ENCODE measurements at regions not wholly inside any gene's neighbourhood (a gene's known extent, or its start where the extent isn't known, plus 50 kb on each side); places are given as distances from the start of the nearest gene placed in this dataset.

DNA sequence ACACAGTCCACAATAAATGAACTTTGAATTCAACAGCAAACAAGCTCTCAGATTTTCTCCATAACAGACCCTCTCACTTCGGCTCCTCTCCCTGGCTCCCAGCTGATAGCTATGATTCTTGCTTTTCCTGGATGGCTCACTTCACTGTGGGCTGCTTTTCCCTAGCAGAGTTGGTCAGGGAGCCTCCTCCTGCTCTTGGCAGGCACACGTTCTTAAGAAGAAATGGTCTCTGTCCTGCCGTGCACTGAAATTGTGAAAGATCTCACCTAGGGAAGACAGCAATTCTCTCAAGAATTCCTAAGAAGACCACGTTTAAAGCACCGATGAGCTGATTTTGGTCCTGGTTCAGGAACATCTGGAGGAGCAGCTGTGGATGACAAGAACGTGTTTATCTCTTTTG, 148.5 kb upstream of the KCNK2 start:
- Mint-ChIP-seq H3K27me3 (no peaks in the 10 kb centered on the region), H3K4me3 (no peak overlapping the region), H3K27ac (no peak overlapping the region), H3K9me3 (no peaks in the 10 kb centered on the region), H3K4me1 (no peaks in the 10 kb centered on the region), H3K36me3 (ENCODE audit: low read depth) (no peaks in the 10 kb centered on the region)
- ChIA-PET POLR2A (no interaction called here), CTCF (interaction anchor here (0.6 to 1.6 kb wide), 3 partner anchors 12 to 624 kb away, joined by 3 to 6 read pairs (median 3); no protein-coding TSS in a partner anchor)
- DNase-seq = no peak

DNA sequence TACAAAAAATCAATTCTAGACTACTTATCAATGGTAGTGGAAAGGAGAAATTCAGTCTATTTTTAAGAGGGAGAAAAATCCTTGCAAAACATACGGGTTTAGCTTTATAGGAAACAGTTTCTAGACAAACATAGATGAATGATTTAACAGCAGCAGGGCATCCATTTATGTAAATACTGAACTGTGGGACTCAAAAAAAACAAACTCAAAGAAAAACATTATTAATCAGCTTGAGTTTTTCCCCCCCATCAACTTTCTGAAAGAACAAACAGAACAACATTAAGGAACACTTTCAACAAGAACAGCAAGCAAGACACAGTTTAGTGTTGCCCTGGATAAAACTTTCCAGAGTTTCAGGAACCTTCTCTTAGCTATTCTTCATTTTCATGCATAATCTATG, 147.3 kb upstream of the KCNK2 start:
- Mint-ChIP-seq H3K9me3 (no peaks in the 10 kb centered on the region), H3K27ac (no peak overlapping the region), H3K36me3 (ENCODE audit: low read depth) (no peaks in the 10 kb centered on the region), H3K4me3 (no peak overlapping the region), H3K27me3 (no peaks in the 10 kb centered on the region), H3K4me1 (no peaks in the 10 kb centered on the region)
- DNase-seq = no peak
- ChIA-PET POLR2A (no interaction called here), CTCF (no interaction called here)

DNA sequence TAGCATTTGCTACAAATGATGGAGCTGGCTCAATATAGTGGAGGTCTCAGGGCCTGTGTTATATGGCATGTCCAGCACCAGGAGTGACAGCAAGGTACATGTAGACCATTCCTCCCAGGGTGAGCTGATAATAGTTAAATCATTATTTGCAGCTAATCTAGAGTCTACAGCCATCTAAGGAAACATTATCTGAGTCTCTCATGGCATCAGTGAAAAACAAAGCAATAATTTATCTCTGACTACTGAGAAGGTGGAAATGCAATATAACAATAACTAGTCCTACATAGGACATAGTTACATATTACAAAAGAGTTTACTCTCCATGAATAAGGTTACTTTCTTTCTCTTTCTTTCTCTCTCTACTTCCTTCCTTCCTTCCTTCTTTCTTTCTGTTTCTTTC, 143.4 kb upstream of the KCNK2 start:
- no peak overlapping the region for H3K27ac Mint-ChIP-seq
- peaks cover 2% of the 10 kb centered on the region for H3K27me3 Mint-ChIP-seq
- H3K4me3 Mint-ChIP-seq = no peak overlapping the region
- no peaks in the 10 kb centered on the region for H3K4me1 Mint-ChIP-seq
- no peaks in the 10 kb centered on the region for H3K36me3 Mint-ChIP-seq (ENCODE audit: low read depth)
- POLR2A ChIA-PET = no interaction called here
- CTCF ChIA-PET = no interaction called here
- no peaks in the 10 kb centered on the region for H3K9me3 Mint-ChIP-seq
- no peak for DNase-seq

DNA sequence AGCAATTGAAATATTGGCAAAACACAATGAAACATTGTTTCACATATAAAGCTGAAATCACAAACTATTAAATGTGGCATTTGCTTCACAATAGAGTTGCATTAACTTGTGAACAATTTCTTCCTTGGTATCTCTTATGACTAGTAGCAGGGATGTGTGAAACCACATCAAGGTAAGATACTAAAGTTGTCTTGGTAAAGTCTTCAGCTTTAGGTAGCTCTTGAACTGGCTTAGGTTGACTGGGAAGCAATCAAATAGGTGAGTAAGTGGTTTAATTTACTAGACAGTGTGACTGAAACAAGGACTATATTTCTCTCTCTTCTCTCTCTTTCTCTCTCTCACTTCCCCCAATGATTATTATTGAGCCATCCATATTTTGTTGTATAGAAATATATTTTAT, 141.5 kb upstream of the KCNK2 start:
- H3K36me3 Mint-ChIP-seq (ENCODE audit: low read depth) = no peaks in the 10 kb centered on the region
- H3K9me3 Mint-ChIP-seq = no peaks in the 10 kb centered on the region
- ChIA-PET CTCF (no interaction called here), POLR2A (no interaction called here)
- H3K27me3 Mint-ChIP-seq = peaks cover 2% of the 10 kb centered on the region
- no peak overlapping the region for H3K27ac Mint-ChIP-seq
- H3K4me3 Mint-ChIP-seq = no peak overlapping the region
- no peaks in the 10 kb centered on the region for H3K4me1 Mint-ChIP-seq
- no peak for DNase-seq

DNA sequence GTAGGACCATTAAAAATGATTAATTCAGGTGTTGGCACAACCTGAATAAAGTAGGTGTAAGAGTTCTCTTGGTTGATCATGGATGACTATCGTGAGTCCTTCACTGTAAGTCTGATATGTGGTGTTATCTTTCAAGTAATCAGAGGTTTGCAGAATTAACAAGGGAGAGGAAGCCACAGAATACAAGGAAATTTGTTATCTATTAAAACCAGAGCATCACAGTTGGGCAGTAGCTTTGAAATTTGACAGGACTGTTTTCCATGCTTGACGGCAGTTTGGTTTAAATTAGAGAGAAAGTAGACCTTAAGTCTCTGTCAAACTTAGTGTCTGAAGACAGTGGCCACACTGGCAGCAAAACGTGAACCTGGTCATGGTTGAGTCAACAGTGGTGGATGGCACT, 139.5 kb upstream of the KCNK2 start:
- ChIA-PET POLR2A (no interaction called here), CTCF (no interaction called here)
- Mint-ChIP-seq H3K27me3 (peaks cover 5% of the 10 kb centered on the region), H3K4me3 (no peak overlapping the region), H3K27ac (no peak overlapping the region), H3K36me3 (ENCODE audit: low read depth) (no peaks in the 10 kb centered on the region), H3K4me1 (no peaks in the 10 kb centered on the region), H3K9me3 (no peaks in the 10 kb centered on the region)
- no peak for DNase-seq

DNA sequence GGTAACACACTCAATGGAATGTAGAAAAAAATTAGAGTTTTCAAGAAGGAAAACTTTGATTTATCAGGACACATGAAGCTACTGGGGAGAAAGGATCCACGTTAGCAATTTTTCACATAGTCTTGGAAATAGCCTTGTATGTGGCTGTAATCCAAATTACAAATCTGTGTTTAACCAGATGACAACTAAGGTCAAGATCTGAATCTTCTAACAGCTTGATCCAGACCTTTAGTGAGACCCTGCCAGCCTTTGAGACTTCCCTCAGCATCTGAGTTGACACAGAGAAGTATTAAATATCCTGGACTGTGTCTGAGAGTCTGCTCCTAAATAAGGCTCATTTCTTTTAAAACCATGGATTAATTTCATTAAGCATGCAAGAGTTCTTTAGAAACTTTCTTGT, 135.9 kb upstream of the KCNK2 start:
- Mint-ChIP-seq H3K36me3 (ENCODE audit: low read depth) (no peaks in the 10 kb centered on the region), H3K9me3 (no peaks in the 10 kb centered on the region), H3K4me1 (no peaks in the 10 kb centered on the region), H3K4me3 (no peak overlapping the region), H3K27me3 (peaks cover 8% of the 10 kb centered on the region), H3K27ac (no peak overlapping the region)
- no peak for DNase-seq
- POLR2A ChIA-PET = no interaction called here
- CTCF ChIA-PET = interaction anchor here (0.9 kb wide), 1 partner anchor 12 kb away, joined by 3 read pairs; no protein-coding TSS in a partner anchor

DNA sequence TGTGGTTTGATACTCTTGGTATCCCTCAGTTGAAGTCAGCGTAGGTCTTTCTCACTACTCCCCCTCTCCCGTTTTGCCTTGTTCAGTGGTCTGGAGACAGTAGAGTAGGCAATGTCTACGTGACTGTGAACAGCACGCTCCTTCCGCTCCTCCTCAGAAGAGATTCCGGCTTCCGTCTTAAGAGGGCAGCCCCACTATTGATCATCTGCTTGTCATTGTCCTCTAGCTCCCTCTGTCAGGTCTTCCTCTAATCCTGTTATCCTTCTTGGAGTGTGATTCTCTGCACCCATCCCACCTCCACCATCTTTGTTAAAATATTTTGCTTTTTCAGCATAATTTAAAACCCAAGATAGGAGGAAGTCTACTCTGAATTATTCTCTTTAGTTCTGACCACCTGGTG, 129.9 kb upstream of the KCNK2 start:
- Mint-ChIP-seq H3K36me3 (ENCODE audit: low read depth) (no peaks in the 10 kb centered on the region), H3K4me3 (no peak overlapping the region), H3K27ac (no peak overlapping the region), H3K4me1 (no peaks in the 10 kb centered on the region), H3K9me3 (peaks cover 3% of the 10 kb centered on the region), H3K27me3 (peaks cover 4% of the 10 kb centered on the region)
- ChIA-PET CTCF (no interaction called here), POLR2A (no interaction called here)
- DNase-seq = no peak

DNA sequence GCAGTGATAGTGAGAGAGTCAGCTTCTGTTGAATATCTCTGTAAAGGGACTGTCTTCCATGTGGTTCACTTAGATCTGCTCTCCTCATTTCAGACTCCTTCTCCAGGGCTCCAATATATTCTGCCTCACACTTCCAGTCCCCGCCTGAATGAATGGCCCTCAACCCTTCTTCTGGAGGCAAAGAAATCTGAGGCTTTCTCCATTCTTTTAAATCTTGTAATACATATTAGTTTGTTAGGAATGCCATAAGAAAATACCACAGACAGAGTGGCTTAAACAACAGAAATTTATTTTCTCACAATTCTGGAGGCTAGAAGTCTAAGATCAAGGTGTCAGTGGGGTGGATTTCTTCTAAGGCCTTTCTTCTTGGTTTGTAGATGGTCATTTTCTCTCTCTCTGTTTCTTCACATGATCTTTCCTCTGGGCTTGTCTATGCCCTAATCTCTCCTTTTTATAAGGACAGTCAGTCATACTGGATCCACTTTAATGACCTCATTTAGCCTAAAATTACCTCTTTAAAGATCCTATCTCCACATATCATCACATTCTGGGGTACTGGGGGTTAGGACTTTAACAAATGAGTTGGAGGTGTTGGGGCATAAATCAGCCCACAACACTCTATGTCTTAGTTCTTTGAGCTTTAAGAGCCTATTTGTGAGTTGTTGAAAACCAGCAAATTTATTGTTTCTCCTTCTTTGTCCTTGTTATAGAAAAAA, 128.5 kb upstream of the KCNK2 start:
- CTCF ChIA-PET = no interaction called here
- Mint-ChIP-seq H3K27ac (no peak overlapping the region), H3K4me1 (no peaks in the 10 kb centered on the region), H3K36me3 (ENCODE audit: low read depth) (no peaks in the 10 kb centered on the region), H3K27me3 (peaks cover 3% of the 10 kb centered on the region), H3K4me3 (no peak overlapping the region), H3K9me3 (peaks cover 3% of the 10 kb centered on the region)
- POLR2A ChIA-PET = no interaction called here
- DNase-seq = no peak

DNA sequence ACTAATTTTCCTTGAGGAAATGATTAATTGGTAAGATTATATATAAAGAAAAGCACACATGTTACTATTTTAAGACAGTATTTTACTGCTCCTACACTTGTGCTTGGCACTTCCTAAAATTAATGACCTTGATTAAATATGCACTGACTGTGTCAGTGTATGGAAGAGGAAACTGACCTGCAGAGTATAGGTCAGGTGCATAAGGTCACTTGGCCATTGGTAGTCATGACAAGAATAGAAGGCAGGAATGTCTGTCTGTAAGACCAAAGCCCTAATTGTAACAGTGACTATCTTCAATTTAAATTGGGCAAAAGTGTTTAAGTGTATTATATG, 128.0 kb upstream of the KCNK2 start:
- no peaks in the 10 kb centered on the region for H3K4me1 Mint-ChIP-seq
- peaks cover 3% of the 10 kb centered on the region for H3K9me3 Mint-ChIP-seq
- DNase-seq = no peak
- no peak overlapping the region for H3K27ac Mint-ChIP-seq
- no peak overlapping the region for H3K4me3 Mint-ChIP-seq
- CTCF ChIA-PET = no interaction called here
- no peaks in the 10 kb centered on the region for H3K36me3 Mint-ChIP-seq (ENCODE audit: low read depth)
- H3K27me3 Mint-ChIP-seq = peaks cover 2% of the 10 kb centered on the region
- POLR2A ChIA-PET = no interaction called here

DNA sequence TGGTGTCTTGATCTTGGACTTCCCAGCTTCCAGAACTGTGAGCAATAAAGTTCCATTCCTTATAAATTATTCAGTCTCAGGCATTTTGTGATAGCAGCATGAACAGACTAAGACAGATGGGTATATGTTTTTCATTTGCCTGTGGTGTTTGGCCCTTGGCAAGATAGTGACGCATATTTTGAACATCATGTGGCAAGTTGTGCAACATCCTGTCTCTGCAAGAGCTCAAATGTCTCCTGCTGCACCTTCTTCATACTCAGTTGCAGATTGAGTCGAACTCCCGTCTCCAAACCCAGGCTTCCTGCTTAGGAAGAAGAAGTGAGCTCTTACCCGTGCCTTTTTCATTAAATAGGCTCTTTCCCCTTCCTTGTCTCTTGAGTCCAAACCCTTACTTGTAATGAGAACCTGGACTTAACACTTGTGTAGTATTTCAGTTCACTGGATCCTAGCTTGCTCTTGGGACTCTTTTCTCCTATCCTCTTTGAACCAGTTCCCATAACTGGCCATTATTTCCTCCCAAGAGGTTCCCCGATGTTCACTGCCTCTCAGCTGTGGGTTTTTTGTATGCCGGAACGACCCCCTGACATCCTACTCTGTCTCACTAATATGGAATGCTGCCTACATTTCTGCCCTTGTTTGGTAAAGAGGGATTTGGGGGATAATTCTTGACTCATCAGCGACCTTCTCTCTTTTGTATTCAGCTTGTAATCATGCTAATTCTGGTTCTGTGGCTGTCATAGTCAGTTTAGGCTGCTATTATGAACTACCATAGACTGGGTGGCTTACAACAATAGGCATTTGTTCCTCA, 125.0 kb upstream of the KCNK2 start:
- H3K27ac Mint-ChIP-seq = no peak overlapping the region
- H3K4me3 Mint-ChIP-seq = no peak overlapping the region
- H3K4me1 Mint-ChIP-seq = no peaks in the 10 kb centered on the region
- H3K9me3 Mint-ChIP-seq = peaks cover 3% of the 10 kb centered on the region
- CTCF ChIA-PET = no interaction called here
- H3K27me3 Mint-ChIP-seq = no peaks in the 10 kb centered on the region
- no peak for DNase-seq
- POLR2A ChIA-PET = interaction anchor here (0.6 kb wide), 2 partner anchors 392 to 1382 kb away, joined by 3 to 5 read pairs; no protein-coding TSS in a partner anchor
- no peaks in the 10 kb centered on the region for H3K36me3 Mint-ChIP-seq (ENCODE audit: low read depth)

DNA sequence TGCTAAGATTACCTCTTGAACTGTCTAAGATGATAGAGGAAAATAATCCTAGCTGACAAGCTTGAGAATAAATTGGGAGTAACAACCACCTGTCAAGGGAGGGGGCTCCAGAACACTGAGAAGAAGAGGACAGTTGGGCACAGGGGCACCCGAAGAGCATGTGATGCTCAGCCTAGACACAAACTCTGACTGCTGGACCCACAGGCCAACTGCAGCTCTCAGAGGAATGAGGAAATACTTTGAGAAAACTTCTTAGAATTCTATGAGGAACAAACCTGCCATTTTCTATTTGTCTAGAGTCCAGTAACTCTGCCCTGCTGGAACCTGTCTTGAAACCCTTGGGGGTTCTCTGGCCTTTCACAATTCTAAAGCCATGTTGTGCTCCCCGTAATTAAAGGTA, 124.1 kb upstream of the KCNK2 start:
- Mint-ChIP-seq H3K36me3 (ENCODE audit: low read depth) (no peaks in the 10 kb centered on the region), H3K27me3 (no peaks in the 10 kb centered on the region), H3K4me1 (no peaks in the 10 kb centered on the region), H3K27ac (no peak overlapping the region), H3K4me3 (no peak overlapping the region), H3K9me3 (no peaks in the 10 kb centered on the region)
- no peak for DNase-seq
- ChIA-PET CTCF (no interaction called here), POLR2A (no interaction called here)

DNA sequence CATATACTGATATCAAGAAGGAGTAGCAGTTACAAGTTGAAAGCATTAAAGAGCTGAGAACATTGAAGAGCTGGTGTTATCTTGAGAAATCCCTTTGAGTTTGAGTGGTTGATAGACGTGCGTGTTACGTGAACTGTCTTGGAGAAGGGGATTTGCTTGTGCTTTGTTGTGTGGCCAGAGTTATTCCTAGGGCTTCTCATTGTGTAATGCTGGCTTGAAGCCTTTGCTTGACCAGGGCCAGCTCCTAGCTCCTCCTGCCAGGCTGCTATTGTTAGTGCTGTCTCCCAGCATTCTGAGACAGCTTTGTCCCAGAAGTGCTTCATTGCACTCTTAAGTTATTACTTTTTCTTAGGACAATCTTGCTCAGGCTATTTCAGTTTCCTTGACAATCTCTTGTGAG, 116.2 kb upstream of the KCNK2 start:
- no peak for DNase-seq
- no peaks in the 10 kb centered on the region for H3K9me3 Mint-ChIP-seq
- no peaks in the 10 kb centered on the region for H3K36me3 Mint-ChIP-seq (ENCODE audit: low read depth)
- no peaks in the 10 kb centered on the region for H3K27me3 Mint-ChIP-seq
- no peak overlapping the region for H3K4me3 Mint-ChIP-seq
- CTCF ChIA-PET = no interaction called here
- H3K27ac Mint-ChIP-seq = no peak overlapping the region
- H3K4me1 Mint-ChIP-seq = no peaks in the 10 kb centered on the region
- POLR2A ChIA-PET = no interaction called here

DNA sequence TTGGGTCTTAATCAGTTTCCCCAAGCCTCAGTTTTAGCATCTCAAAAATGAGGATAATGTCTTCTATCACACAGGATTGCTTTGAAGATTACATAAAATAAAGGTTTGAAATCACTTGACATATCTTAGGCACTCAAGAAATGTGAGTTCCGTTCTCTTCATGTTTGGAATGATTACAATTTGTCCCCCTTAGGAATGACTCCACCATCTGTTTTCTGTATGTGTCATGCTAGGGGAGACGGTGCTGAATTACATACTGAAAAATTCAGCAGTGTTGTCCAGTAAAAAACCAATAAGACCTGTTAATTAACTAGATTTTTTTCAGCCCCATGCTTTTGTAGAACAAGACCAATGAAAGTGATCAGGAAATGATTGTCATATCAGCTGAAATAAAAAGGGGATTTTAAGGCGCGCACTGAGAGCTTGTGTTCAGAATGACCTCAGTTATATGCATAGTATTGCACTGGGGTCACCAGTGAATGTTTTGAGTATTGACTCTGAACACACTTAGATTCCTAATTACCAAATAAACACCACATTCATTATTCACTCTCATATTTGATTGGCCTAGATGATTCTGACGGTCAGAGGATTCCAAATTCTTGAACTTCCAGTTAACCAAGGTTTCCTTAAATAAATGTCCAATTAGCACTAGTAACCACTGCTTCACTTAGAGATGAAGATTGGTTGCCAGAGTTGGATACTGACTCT, 114.5 kb upstream of the KCNK2 start:
- Mint-ChIP-seq H3K4me3 (no peak overlapping the region), H3K27me3 (no peaks in the 10 kb centered on the region), H3K4me1 (no peaks in the 10 kb centered on the region), H3K36me3 (ENCODE audit: low read depth) (no peaks in the 10 kb centered on the region), H3K9me3 (no peaks in the 10 kb centered on the region), H3K27ac (no peak overlapping the region)
- DNase-seq = no peak
- POLR2A ChIA-PET = no interaction called here
- CTCF ChIA-PET = no interaction called here

Data from activated CD4-positive, alpha-beta T cell treated with anti-CD3 and anti-CD28 coated beads, Interleukin-2, amount 10 ng/mL, durations not matched to agents 7 days and 5 days (primary cell).